ENCODE measurements at regions not wholly inside any gene's neighbourhood (a gene's known extent, or its start where the extent isn't known, plus 50 kb on each side); places are given as distances from the start of the nearest gene placed in this dataset.

- DNase-seq (ENCODE audit: low spot score): no peak
- H3K36me3 ChIP-seq (ENCODE audit: insufficient read depth, low read length): no peaks in the 10 kb centered on the region
- no peak overlapping the region for H3K4me2 ChIP-seq (ENCODE audit: low read length)
- H3K4me3 ChIP-seq (ENCODE audit: low read depth, low read length, poor library complexity, severe bottlenecking): no peak overlapping the region
- H3K4me1 ChIP-seq (ENCODE audit: insufficient read depth, low read length, poor library complexity, severe bottlenecking): no peaks in the 10 kb centered on the region
- no peaks in the 10 kb centered on the region for H3K79me2 ChIP-seq (ENCODE audit: insufficient read depth, low read depth, low read length)
- no TSS peak for BruUV-seq (replicated peaks)
- ChIA-PET CTCF (ENCODE audit: unreplicated experiment) (no interaction called here), POLR2A (no interaction called here)
- no peaks in the 10 kb centered on the region for H3K9me2 ChIP-seq (ENCODE audit: insufficient read depth, low read length)
- intact Hi-C loops (cut with micrococcal nuclease; ENCODE audit: unreplicated experiment): no loop called here
- no peak for TF ChIP-seq EZH2phosphoT487 (IDR thresholded peaks at IDR 0.05; ENCODE audit: borderline replicate concordance, low read depth, low read length)
- TF ChIP-seq CTCF (conservative IDR thresholded peaks at IDR 0.05; ENCODE audit: low read length): no peak
- no peaks in the 10 kb centered on the region for H4K20me1 ChIP-seq (ENCODE audit: insufficient read depth, low read length)
- H3K9me3 ChIP-seq (ENCODE audit: low read length): no peaks in the 10 kb centered on the region
- no peak overlapping the region for H3K27ac ChIP-seq (ENCODE audit: low read depth, low read length, poor library complexity, severe bottlenecking)
- no peak overlapping the region for H2AFZ ChIP-seq (ENCODE audit: low read length)
Observed at GRCh38 chr1:104073463-104073902, 323.8 kb downstream of the AMY1C start.

- H3K79me2 ChIP-seq (ENCODE audit: insufficient read depth, low read depth, low read length): no peaks in the 10 kb centered on the region
- H3K9me2 ChIP-seq (ENCODE audit: insufficient read depth, low read length): no peaks in the 10 kb centered on the region
- no peaks in the 10 kb centered on the region for H3K9me3 ChIP-seq (ENCODE audit: low read length)
- no peak overlapping the region for H3K27ac ChIP-seq (ENCODE audit: low read depth, low read length, poor library complexity, severe bottlenecking)
- H3K36me3 ChIP-seq (ENCODE audit: insufficient read depth, low read length): no peaks in the 10 kb centered on the region
- H3K4me1 ChIP-seq (ENCODE audit: insufficient read depth, low read length, poor library complexity, severe bottlenecking): no peaks in the 10 kb centered on the region
- no TSS peak for BruUV-seq (replicated peaks)
- no peak for DNase-seq (ENCODE audit: low spot score)
- no peak overlapping the region for H3K4me2 ChIP-seq (ENCODE audit: low read length)
- ChIA-PET CTCF (ENCODE audit: unreplicated experiment) (no interaction called here), POLR2A (no interaction called here)
- H3K4me3 ChIP-seq (ENCODE audit: low read depth, low read length, poor library complexity, severe bottlenecking): no peak overlapping the region
- no peaks in the 10 kb centered on the region for H4K20me1 ChIP-seq (ENCODE audit: insufficient read depth, low read length)
- TF ChIP-seq EZH2phosphoT487 (IDR thresholded peaks at IDR 0.05; ENCODE audit: borderline replicate concordance, low read depth, low read length): no peak
- TF ChIP-seq CTCF (conservative IDR thresholded peaks at IDR 0.05; ENCODE audit: low read length): no peak
- intact Hi-C loops (cut with micrococcal nuclease; ENCODE audit: unreplicated experiment): no loop called here
- H2AFZ ChIP-seq (ENCODE audit: low read length): no peak overlapping the region
Observed at GRCh38 chr1:104082221-104082620, 332.5 kb downstream of the AMY1C start.

GRCh38 chr1:104084380-104084779 lies 334.7 kb downstream of the AMY1C start:
- no peaks in the 10 kb centered on the region for H3K36me3 ChIP-seq (ENCODE audit: insufficient read depth, low read length)
- TF ChIP-seq CTCF (conservative IDR thresholded peaks at IDR 0.05; ENCODE audit: low read length) (no peak), EZH2phosphoT487 (IDR thresholded peaks at IDR 0.05; ENCODE audit: borderline replicate concordance, low read depth, low read length) (no peak)
- H3K9me3 ChIP-seq (ENCODE audit: low read length): no peaks in the 10 kb centered on the region
- H3K4me1 ChIP-seq (ENCODE audit: insufficient read depth, low read length, poor library complexity, severe bottlenecking): no peaks in the 10 kb centered on the region
- H3K4me2 ChIP-seq (ENCODE audit: low read length): no peak overlapping the region
- DNase-seq (ENCODE audit: low spot score): no peak
- H3K9me2 ChIP-seq (ENCODE audit: insufficient read depth, low read length): no peaks in the 10 kb centered on the region
- intact Hi-C loops (cut with micrococcal nuclease; ENCODE audit: unreplicated experiment): no loop called here
- H4K20me1 ChIP-seq (ENCODE audit: insufficient read depth, low read length): no peaks in the 10 kb centered on the region
- H2AFZ ChIP-seq (ENCODE audit: low read length): no peak overlapping the region
- no peak overlapping the region for H3K4me3 ChIP-seq (ENCODE audit: low read depth, low read length, poor library complexity, severe bottlenecking)
- H3K79me2 ChIP-seq (ENCODE audit: insufficient read depth, low read depth, low read length): no peaks in the 10 kb centered on the region
- H3K27ac ChIP-seq (ENCODE audit: low read depth, low read length, poor library complexity, severe bottlenecking): no peak overlapping the region
- POLR2A ChIA-PET: no interaction called here
- no TSS peak for BruUV-seq (replicated peaks)
- CTCF ChIA-PET (ENCODE audit: unreplicated experiment): no interaction called here

All from OCI-LY7 (cell line).